Adrenal gland (tissue), 9 donors: ENCODE measurements at regions not wholly inside any gene's neighbourhood (a gene's known extent, or its start where the extent isn't known, plus 50 kb on each side); places are given as distances from the start of the nearest gene placed in this dataset.

Experiments
- DNase-seq, 7 donors: peaks; one replicate each; pipeline ENCODE4 v3.0.0-alpha.2; 2019 to 2020
- H3K27ac ChIP-seq, 5 donors: fragments of 200-600 bp; sonication (generic) in 4 of 5; 1 replicate in 3 of 5; 2 replicates in 2 of 5; pipeline versions ENCODE4 v1.5.1 to v1.8.0; 2016 to 2020; ENCODE audit warnings: mild to moderate bottlenecking in 1 of 5
- H3K27me3 ChIP-seq: fragments of 200-600 bp; 2 replicates; pipeline ENCODE4 v1.8.0; 2021
- H3K36me3 ChIP-seq, 2 donors: fragments of 200-600 bp; replicated peaks in 1 of 2; 1 replicate in 1 of 2; 2 replicates in 1 of 2; pipeline versions ENCODE4 v1.5.1 to v1.8.0; 2018 to 2022
- H3K4me1 ChIP-seq, 2 donors: fragments of 200-600 bp; replicated peaks in 1 of 2; 1 replicate in 1 of 2; 2 replicates in 1 of 2; pipeline versions ENCODE4 v1.5.1 to v1.8.0; 2018 to 2021
- H3K4me3 ChIP-seq, 4 donors: fragments of 200-600 bp; sonication (generic) in 3 of 4; one replicate each; pipeline ENCODE4 v1.5.1; 2016 to 2018
- H3K9me3 ChIP-seq, 3 donors: fragments of 200-600 bp; sonication (generic) in 1 of 3; replicated peaks in 1 of 3; 1 replicate in 2 of 3; 2 replicates in 1 of 3; pipeline versions ENCODE4 v1.5.1 to v1.8.0; 2016 to 2021
- CTCF ChIP-seq, 6 experiments: fragments of 450-650 bp in 4 of 6; fragments of 200-600 bp in 2 of 6; sonication (generic) in 1 of 6; IDR thresholded peaks; 1 replicate in 5 of 6; 2 replicates in 1 of 6; pipeline versions ENCODE4 v1.5.1 to v1.8.0; 2016 to 2021; ENCODE audit warnings: antibody characterized with exemption in 6 of 6, mild to moderate bottlenecking in 2 of 6, moderate library complexity in 1 of 6
- POLR2A ChIP-seq, 2 donors: fragments of 450-650 bp; IDR thresholded peaks; one replicate each; pipeline ENCODE4 v1.6.1; 2017; ENCODE audit warnings: antibody characterized with exemption in 2 of 2, mild to moderate bottlenecking in 2 of 2, moderate library complexity in 1 of 2
- WGBS, 4 donors: extraction: QIAGEN DNeasy Blood & Tissue Kit in 2 of 4; methylation state at CpG; one replicate each; pipeline versions ENCODE4 v1.1.5 to v1.1.7; 2013 to 2017; 5-methylcytosine and 5-hydroxymethylcytosine counted together
- intact Hi-C, 2 donors: fragments of 100-400 bp; cut with DNase I; formaldehyde crosslinking; loops; one replicate each; pipeline versions ENCODE4 v1.14.1 to v1.15.0; 2022 to 2023
- donor health status: healthy with polysubstance abuse.
- donor health status: Bipolar disorder and iron deficiency.
- donor health status: DM: yes; HTN: yes; CAD: no.
- donor health status: DM: no; HTN: no; CAD: no.
- donor health status: DM: no; HTN: no; CAD: no.

DNA sequence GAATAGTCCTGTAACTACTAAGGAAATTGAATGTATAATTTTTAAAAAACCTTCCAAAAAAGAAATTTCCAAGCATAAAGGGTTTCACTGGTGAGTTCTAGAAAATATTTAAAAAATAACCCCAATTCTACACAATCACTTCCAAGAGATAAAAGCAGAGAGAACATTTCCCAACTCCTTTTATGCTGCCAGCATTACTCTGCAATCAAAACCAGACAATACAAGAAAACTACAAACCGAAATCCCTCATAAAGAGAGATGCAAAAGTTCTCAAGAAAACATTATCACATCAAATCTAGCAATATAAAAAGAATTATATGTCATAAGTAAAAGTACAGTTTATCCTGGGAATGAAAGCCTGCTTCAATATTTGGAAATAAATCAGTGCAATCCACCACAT, 84.8 kb downstream of the OAT start:
- 58 to 68% (median 61%) methylated on average over 1 of the region's 1 CpG for WGBS, 4 donors
- Histone ChIP-seq H3K36me3 (no peaks in the 10 kb centered on the region), H3K4me1 (no peaks in the 10 kb centered on the region), H3K27me3 (no peaks in the 10 kb centered on the region), H3K4me3 (no peak overlapping the region), H3K27ac (no peak overlapping the region), H3K9me3 (no peaks in the 10 kb centered on the region)
- no peak for DNase-seq
- intact Hi-C loops = no loop called here
- TF ChIP-seq POLR2A (IDR thresholded peaks at IDR 0.05) (no peak), CTCF (IDR thresholded peaks at IDR 0.05) (no peak)

DNA sequence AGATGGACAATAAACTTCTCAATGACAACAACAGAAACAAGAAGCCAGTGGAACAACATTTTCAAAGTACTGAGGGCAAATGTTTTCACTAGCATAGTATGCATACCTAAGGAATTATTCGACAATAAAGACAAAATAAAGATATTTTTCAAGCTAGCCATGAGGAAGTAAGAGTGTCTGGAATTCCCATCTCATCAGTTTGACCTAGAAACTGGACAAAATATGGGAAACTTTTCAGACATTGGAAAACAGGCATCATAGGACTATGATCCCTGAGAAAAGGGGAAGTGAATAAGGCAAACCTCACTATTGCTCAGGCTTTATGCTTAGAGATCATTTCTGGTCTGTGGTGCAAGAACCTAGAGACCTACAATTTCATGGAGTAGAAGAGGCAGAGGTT, 86.3 kb downstream of the OAT start:
- Histone ChIP-seq H3K4me3 (no peak overlapping the region), H3K27ac (no peak overlapping the region), H3K9me3 (no peaks in the 10 kb centered on the region), H3K36me3 (no peaks in the 10 kb centered on the region), H3K27me3 (no peaks in the 10 kb centered on the region), H3K4me1 (no peaks in the 10 kb centered on the region)
- intact Hi-C loops = no loop called here
- TF ChIP-seq CTCF (IDR thresholded peaks at IDR 0.05) = no peak
- no peak for TF ChIP-seq POLR2A (IDR thresholded peaks at IDR 0.05)
- no peak for DNase-seq
- 47 to 67% (median 56%) methylated on average over 1 of the region's 1 CpG for WGBS, 4 donors

DNA sequence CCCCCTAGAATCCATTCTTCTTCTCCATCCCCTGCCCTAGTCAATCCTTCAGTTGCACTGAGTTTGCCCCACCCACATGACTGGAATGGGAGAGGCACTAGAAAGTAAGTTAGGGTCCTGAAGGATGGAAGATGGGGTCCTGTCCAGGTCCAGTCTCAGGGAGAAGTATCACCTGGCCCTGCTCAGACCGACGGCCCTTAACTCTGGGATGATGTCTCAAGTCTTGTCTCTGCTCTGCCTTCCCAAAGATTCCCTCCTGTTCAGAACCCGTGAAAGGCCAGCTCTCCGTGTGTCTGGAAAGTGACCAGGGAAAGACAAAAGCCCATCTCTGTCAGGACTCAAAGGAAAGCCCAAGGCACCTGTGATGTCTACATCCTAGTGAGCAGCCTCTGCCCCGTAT, 88.8 kb downstream of the OAT start:
- H3K9me3 ChIP-seq = no peaks in the 10 kb centered on the region
- H3K4me3 ChIP-seq = no peak overlapping the region
- no peaks in the 10 kb centered on the region for H3K36me3 ChIP-seq
- no peak overlapping the region for H3K27ac ChIP-seq
- no peak for TF ChIP-seq CTCF (IDR thresholded peaks at IDR 0.05)
- no peak for TF ChIP-seq POLR2A (IDR thresholded peaks at IDR 0.05)
- no peaks in the 10 kb centered on the region for H3K4me1 ChIP-seq
- 64 to 72% (median 70%) methylated on average over 3 to 5 of the region's 5 CpGs for WGBS, 4 donors
- DNase-seq = peak in 1 of 7 donors; percentile 4
- intact Hi-C loops = no loop called here
- H3K27me3 ChIP-seq = no peaks in the 10 kb centered on the region

GRCh38 chr10:124329362-124329761, 89.4 kb downstream of the OAT start:
- intact Hi-C loops = no loop called here
- Histone ChIP-seq H3K36me3 (no peaks in the 10 kb centered on the region), H3K4me1 (no peaks in the 10 kb centered on the region), H3K9me3 (no peaks in the 10 kb centered on the region), H3K4me3 (no peak overlapping the region), H3K27me3 (no peaks in the 10 kb centered on the region), H3K27ac (no peak overlapping the region)
- TF ChIP-seq POLR2A (IDR thresholded peaks at IDR 0.05) (no peak), CTCF (IDR thresholded peaks at IDR 0.05) (no peak)
- 70 to 90% (median 84%) methylated on average over 1 of the region's 1 CpG for WGBS, 4 donors
- peak in 2 of 7 donors; percentile 3 to 7 for DNase-seq
